ENCODE measurements at regions not wholly inside any gene's neighbourhood (a gene's known extent, or its start where the extent isn't known, plus 50 kb on each side); places are given as distances from the start of the nearest gene placed in this dataset.

DNA sequence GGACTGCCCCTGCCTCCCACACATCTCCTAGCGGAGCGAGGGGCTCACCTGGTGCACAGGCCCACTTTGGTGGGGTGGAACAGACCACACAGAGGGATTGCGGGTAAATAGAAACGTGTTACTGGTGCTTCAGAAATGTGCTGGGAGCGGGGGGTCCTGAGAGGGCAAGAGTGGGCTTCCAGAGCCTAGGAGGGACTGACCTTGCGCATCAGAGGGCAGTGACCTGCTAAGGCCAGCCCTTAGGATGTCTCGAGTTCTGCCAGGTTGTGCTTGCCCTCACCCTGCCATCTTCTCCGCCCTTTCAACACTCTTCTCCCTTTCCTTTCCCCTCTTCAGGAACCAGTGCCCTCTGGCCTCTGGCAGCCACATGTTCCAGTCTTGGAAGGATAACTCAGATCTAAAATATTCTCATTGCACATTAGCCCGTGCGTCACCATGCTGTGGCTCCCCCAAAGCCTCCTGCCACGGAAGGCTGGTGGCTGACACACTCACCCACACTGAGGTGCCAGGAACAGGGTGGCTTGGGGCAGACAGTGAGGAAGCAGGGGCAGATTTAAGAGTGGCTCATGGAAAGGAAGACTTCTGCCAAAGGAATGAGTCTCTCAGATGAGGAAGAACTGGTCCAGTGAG, 89.6 kb downstream of the MCFD2 start:
- TF ChIP-seq, protein P1, sequence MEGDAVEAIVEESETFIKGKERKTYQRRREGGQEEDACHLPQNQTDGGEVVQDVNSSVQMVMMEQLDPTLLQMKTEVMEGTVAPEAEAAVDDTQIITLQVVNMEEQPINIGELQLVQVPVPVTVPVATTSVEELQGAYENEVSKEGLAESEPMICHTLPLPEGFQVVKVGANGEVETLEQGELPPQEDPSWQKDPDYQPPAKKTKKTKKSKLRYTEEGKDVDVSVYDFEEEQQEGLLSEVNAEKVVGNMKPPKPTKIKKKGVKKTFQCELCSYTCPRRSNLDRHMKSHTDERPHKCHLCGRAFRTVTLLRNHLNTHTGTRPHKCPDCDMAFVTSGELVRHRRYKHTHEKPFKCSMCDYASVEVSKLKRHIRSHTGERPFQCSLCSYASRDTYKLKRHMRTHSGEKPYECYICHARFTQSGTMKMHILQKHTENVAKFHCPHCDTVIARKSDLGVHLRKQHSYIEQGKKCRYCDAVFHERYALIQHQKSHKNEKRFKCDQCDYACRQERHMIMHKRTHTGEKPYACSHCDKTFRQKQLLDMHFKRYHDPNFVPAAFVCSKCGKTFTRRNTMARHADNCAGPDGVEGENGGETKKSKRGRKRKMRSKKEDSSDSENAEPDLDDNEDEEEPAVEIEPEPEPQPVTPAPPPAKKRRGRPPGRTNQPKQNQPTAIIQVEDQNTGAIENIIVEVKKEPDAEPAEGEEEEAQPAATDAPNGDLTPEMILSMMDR (conservative IDR thresholded peaks at IDR 0.05; ENCODE audit: low read depth, low read length): no peak
- TF ChIP-seq EZH2 (IDR thresholded peaks at IDR 0.05; ENCODE audit: borderline replicate concordance, low read depth, low read length, poor library complexity, severe bottlenecking): no peak
